SK-N-SH (cell line): ENCODE measurements at regions not wholly inside any gene's neighbourhood (a gene's known extent, or its start where the extent isn't known, plus 50 kb on each side); places are given as distances from the start of the nearest gene placed in this dataset.
A peak's percentile ranks its signal among the peaks of the same experiment; 100 is the strongest.
"Not testable (repeated sequence)": the region's sequence is repeated elsewhere in the genome, so short reads cannot be mapped to it uniquely, and the experiment has no call there.

Source experiments
- CTCF ChIA-PET: fragments of 300-600, 350-600 bp; formaldehyde crosslinking; extraction: SDS; loops from one replicate; lab custom pipeline; 2021; lab: Yijun Ruan, JAX
- POLR2A ChIA-PET: fragments of 350-600 bp; sonication (Branson Sonifier 250); formaldehyde crosslinking; extraction: SDS; loops from one replicate; lab custom pipeline; 2020; ENCODE audit warnings: antibody characterized with exemption, inconsistent platforms; lab: Yijun Ruan, JAX
- DNase-seq: peaks from one replicate; pipeline ENCODE4 v3.0.0; 2012
- H2AFZ ChIP-seq: fragments of 200-600 bp; sonication (generic); 2 replicates; pipeline ENCODE4 v1.8.1; 2016; ENCODE audit warnings: antibody characterized with exemption, mild to moderate bottlenecking, low read depth
- H3F3A ChIP-seq: fragments of 200-600 bp; sonication (generic); replicated peaks from 2 replicates; pipeline ENCODE3; 2016; ENCODE audit warnings: antibody characterized with exemption, mild to moderate bottlenecking; ENCODE audit not compliant: insufficient read depth
- H3K27ac ChIP-seq, 2 experiments: fragments of 200-500 bp in 1 of 2; fragments of 200-600 bp in 1 of 2; sonication (Bioruptor generic) in 1 of 2; sonication (generic), shearing (Covaris generic) in 1 of 2; 2 replicates each; pipeline versions ENCODE4 v1.5.1 to v1.6.1; 2014 to 2016; ENCODE audit warnings: low read depth in 2 of 2, inconsistent platforms in 1 of 2, low read length in 1 of 2, mild to moderate bottlenecking in 1 of 2, mixed read lengths in 1 of 2
- H3K27me3 ChIP-seq: fragments of 200-600 bp; sonication (generic), shearing (Covaris generic); 2 replicates; pipeline ENCODE4 v1.6.1; 2016; ENCODE audit warnings: mixed run types; ENCODE audit not compliant: insufficient read depth
- H3K36me3 ChIP-seq, 2 experiments: fragments of 200-500 bp in 1 of 2; fragments of 200-600 bp in 1 of 2; sonication (Bioruptor generic) in 1 of 2; sonication (generic) in 1 of 2; replicated peaks in 1 of 2; 2 replicates each; pipeline versions ENCODE3 to v1.5.1; 2014 to 2016; ENCODE audit warnings: low read length in 1 of 2, mild to moderate bottlenecking in 1 of 2; ENCODE audit not compliant: insufficient read depth in 2 of 2, control insufficient read depth in 1 of 2
- H3K4me1 ChIP-seq, 2 experiments: fragments of 200-500 bp in 1 of 2; fragments of 200-600 bp in 1 of 2; sonication (Bioruptor generic) in 1 of 2; sonication (generic), shearing (Covaris generic) in 1 of 2; 2 replicates each; pipeline versions ENCODE4 v1.5.1 to v1.6.1; 2014 to 2016; ENCODE audit warnings: low read depth in 1 of 2, low read length in 1 of 2, mixed run types in 1 of 2; ENCODE audit not compliant: insufficient read depth in 2 of 2, control insufficient read depth in 1 of 2
- H3K4me2 ChIP-seq: fragments of 200-600 bp; sonication (generic), shearing (Covaris generic); 2 replicates; pipeline ENCODE4 v1.6.1; 2017; ENCODE audit warnings: mixed run types
- H3K4me3 ChIP-seq, 2 experiments: fragments of 200-500 bp in 1 of 2; fragments of 200-600 bp in 1 of 2; sonication (Bioruptor generic) in 1 of 2; sonication (generic), shearing (Covaris generic) in 1 of 2; 2 replicates each; pipeline versions ENCODE4 v1.5.1 to v1.8.1; 2014 to 2016; ENCODE audit warnings: low read depth in 2 of 2, inconsistent platforms in 1 of 2, low read length in 1 of 2, mild to moderate bottlenecking in 1 of 2, mixed read lengths in 1 of 2, moderate library complexity in 1 of 2
- H3K79me2 ChIP-seq: fragments of 200-600 bp; sonication (generic); 2 replicates; pipeline ENCODE4 v1.8.1; 2017; ENCODE audit warnings: mild to moderate bottlenecking; ENCODE audit not compliant: insufficient read depth
- H3K9ac ChIP-seq: fragments of 200-600 bp; sonication (generic); 2 replicates; pipeline ENCODE4 v1.6.1; 2017; ENCODE audit warnings: mixed run types
- H3K9me2 ChIP-seq: fragments of 200-600 bp; sonication (generic); 2 replicates; pipeline ENCODE4 v1.6.1; 2017; ENCODE audit warnings: mixed run types
- H3K9me3 ChIP-seq: fragments of 200-600 bp; sonication (generic); 2 replicates; pipeline ENCODE4 v1.6.1; 2017; ENCODE audit warnings: mixed run types, mild to moderate bottlenecking, moderate library complexity
- H4K20me1 ChIP-seq: fragments of 200-600 bp; sonication (generic); 2 replicates; pipeline ENCODE4 v1.6.1; 2017; ENCODE audit warnings: mild to moderate bottlenecking, mixed run types; ENCODE audit not compliant: insufficient read depth
- FOXJ3 ChIP-seq: sonication (generic); formaldehyde crosslinking; IDR thresholded peaks from 2 replicates; pipeline ENCODE4 v1.5.1; 2020; ENCODE audit warnings: mild to moderate bottlenecking, missing genetic modification reagents
- JUND ChIP-seq: IDR thresholded peaks from 2 replicates; pipeline ENCODE4 v1.4.0; 2012
- MXI1 ChIP-seq: IDR thresholded peaks from 2 replicates; pipeline ENCODE4 v1.6.1; 2012; ENCODE audit warnings: mild to moderate bottlenecking, low read depth, low read length, improper control_type of control experiment
- NFIC ChIP-seq: IDR thresholded peaks from 2 replicates; pipeline ENCODE4 v1.4.0; 2012; ENCODE audit warnings: borderline replicate concordance
- RCOR1 ChIP-seq: fragments of 150-350 bp; IDR thresholded peaks from 2 replicates; pipeline ENCODE4 v1.6.1; 2017; ENCODE audit warnings: antibody characterized with exemption, low read length
- RFX5 ChIP-seq: IDR thresholded peaks from 2 replicates; pipeline ENCODE4 v1.6.1; 2012; ENCODE audit warnings: mild to moderate bottlenecking, improper control_type of control experiment, low read length
- SIN3A ChIP-seq: IDR thresholded peaks from 2 replicates; pipeline ENCODE4 v1.6.1; 2012; ENCODE audit warnings: low read depth, mild to moderate bottlenecking, low read length, moderate library complexity, borderline replicate concordance
- TAF1 ChIP-seq: IDR thresholded peaks from 2 replicates; pipeline ENCODE4 v1.6.1; 2012; ENCODE audit warnings: low read depth, mild to moderate bottlenecking, low read length, moderate library complexity, borderline replicate concordance
- TCF12 ChIP-seq: IDR thresholded peaks from 2 replicates; pipeline ENCODE4 v1.4.0; 2012
- TEAD4 ChIP-seq: IDR thresholded peaks from 2 replicates; pipeline ENCODE4 v1.4.0; 2012; ENCODE audit warnings: mild to moderate bottlenecking, borderline replicate concordance; ENCODE audit not compliant: insufficient read depth
- USF1 ChIP-seq: IDR thresholded peaks from 2 replicates; pipeline ENCODE4 v1.4.0; 2012; ENCODE audit warnings: low read depth, borderline replicate concordance
- WGBS: methylation state at CpG from one replicate; pipeline ENCODE4 v1.1.6; 2017; ENCODE audit warnings: low lambda C conversion rate; 5-methylcytosine and 5-hydroxymethylcytosine counted together
- TF ChIP-seq, protein P1 (sequence below): fragments of 200-600 bp; sonication (generic); IDR thresholded peaks from 2 replicates; pipeline ENCODE4 v1.6.1; 2017; ENCODE audit warnings: antibody characterized with exemption, mild to moderate bottlenecking, moderate library complexity

GRCh38 chrX:1085871-1086270 is 126.6 kb downstream of the CRLF2 start:
- H3K27ac ChIP-seq, H3F3A ChIP-seq, H3K79me2 ChIP-seq, POLR2A ChIA-PET, H3K9me3 ChIP-seq, H3K9me2 ChIP-seq, CTCF ChIA-PET, H3K4me3 ChIP-seq, H3K36me3 ChIP-seq, H4K20me1 ChIP-seq, H3K9ac ChIP-seq, H2AFZ ChIP-seq, H3K4me1 ChIP-seq, H3K27me3 ChIP-seq, H3K4me2 ChIP-seq, DNase-seq: not testable (repeated sequence)
- WGBS, result 14% methylated on average over 2 of the region's 2 CpGs

GRCh38 chrX:1084689-1085088 is 127.8 kb downstream of the CRLF2 start:
- Histone ChIP-seq H3K4me1 (no peaks in the 10 kb centered on the region), H3K9me3 (no peaks in the 10 kb centered on the region), H3K4me2 (no peak overlapping the region), H3F3A (no peaks in the 10 kb centered on the region), H3K36me3 (no peaks in the 10 kb centered on the region), H3K4me3 (no peak overlapping the region), H4K20me1 (no peaks in the 10 kb centered on the region), H3K27me3 (peaks cover 9% of the 10 kb centered on the region; the same call in 1 of the 2 replicates), H2AFZ (no peak overlapping the region), H3K9me2 (no peaks in the 10 kb centered on the region), H3K27ac (no peak overlapping the region), H3K9ac (no peak overlapping the region), H3K79me2 (no peaks in the 10 kb centered on the region)
- ChIA-PET POLR2A (no interaction called here), CTCF (no interaction called here)
- DNase-seq, result no peak
- WGBS, result 7% methylated on average over 6 of the region's 6 CpGs
- TF ChIP-seq TEAD4 (no peak), TAF1 (no peak)
- TF ChIP-seq, protein P1, sequence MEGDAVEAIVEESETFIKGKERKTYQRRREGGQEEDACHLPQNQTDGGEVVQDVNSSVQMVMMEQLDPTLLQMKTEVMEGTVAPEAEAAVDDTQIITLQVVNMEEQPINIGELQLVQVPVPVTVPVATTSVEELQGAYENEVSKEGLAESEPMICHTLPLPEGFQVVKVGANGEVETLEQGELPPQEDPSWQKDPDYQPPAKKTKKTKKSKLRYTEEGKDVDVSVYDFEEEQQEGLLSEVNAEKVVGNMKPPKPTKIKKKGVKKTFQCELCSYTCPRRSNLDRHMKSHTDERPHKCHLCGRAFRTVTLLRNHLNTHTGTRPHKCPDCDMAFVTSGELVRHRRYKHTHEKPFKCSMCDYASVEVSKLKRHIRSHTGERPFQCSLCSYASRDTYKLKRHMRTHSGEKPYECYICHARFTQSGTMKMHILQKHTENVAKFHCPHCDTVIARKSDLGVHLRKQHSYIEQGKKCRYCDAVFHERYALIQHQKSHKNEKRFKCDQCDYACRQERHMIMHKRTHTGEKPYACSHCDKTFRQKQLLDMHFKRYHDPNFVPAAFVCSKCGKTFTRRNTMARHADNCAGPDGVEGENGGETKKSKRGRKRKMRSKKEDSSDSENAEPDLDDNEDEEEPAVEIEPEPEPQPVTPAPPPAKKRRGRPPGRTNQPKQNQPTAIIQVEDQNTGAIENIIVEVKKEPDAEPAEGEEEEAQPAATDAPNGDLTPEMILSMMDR, result no peak

DNA sequence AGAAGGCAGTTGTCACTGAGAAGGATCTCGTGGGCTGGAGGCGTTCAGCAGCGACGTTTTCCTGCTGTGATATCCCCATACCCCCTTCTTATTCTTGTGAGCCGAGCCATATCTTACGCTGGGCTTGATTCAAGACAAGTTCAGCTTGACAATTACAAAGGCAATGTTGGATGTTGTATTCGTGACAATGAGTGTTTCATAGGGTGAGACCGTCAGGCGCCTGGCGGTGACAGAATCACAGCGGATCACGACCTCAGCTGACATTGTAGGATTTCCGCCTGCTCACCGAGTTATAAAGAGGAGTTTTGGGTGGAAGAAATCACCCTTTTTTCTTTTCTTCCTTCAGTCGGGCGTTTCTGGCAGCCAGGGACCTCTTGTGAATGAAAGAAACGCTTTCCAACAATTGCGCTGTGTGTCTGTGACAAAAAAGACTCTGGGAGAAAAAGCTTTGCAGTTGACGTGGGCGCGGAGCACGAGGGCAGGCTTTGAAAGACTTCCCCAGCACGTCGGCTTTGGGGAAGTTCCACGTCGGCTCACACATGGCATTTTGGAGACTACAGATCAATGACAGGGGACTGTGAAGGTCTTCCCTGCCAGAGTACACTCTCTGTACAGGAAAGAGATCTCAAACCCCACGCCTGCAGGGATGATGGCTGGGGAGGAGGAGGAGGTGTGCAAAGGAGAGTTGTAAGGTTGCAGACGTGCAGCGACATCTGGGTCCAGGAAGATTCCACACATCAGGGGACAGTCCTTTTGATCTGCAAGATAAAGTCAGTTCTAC is 135.4 kb downstream of the CRLF2 start:
- H3K9me3 ChIP-seq, result no peaks in the 10 kb centered on the region
- H3K9me2 ChIP-seq, result no peaks in the 10 kb centered on the region
- H3K9ac ChIP-seq, result no peak overlapping the region
- DNase-seq, result no peak
- H3K27ac ChIP-seq, result no peak overlapping the region
- H4K20me1 ChIP-seq, result no peaks in the 10 kb centered on the region
- no peaks in the 10 kb centered on the region for H3K36me3 ChIP-seq
- H2AFZ ChIP-seq, result no peak overlapping the region
- no peak for TF ChIP-seq TEAD4
- no peak for TF ChIP-seq RFX5
- no peak for TF ChIP-seq TCF12
- no peak for TF ChIP-seq USF1
- no peak for TF ChIP-seq JUND
- no peak for TF ChIP-seq FOXJ3 (CRISPR knock-in tag)
- TF ChIP-seq MXI1, result no peak
- TF ChIP-seq RCOR1, result no peak
- no peak for TF ChIP-seq NFIC
- TF ChIP-seq SIN3A, result no peak
- TF ChIP-seq, all 33 proteins: peak for 0
- POLR2A ChIA-PET, result no interaction called here
- peak overlapping the region; percentile 52; the same call in 1 of the 2 replicates for H3K4me2 ChIP-seq
- H3K27me3 ChIP-seq, result peaks cover 4% of the 10 kb centered on the region; the same call in 1 of the 2 replicates
- no peak overlapping the region for H3K4me3 ChIP-seq
- CTCF ChIA-PET, result no interaction called here
- H3K4me1 ChIP-seq, result no peaks in the 10 kb centered on the region
- 12% methylated on average over 29 of the region's 29 CpGs for WGBS
- H3F3A ChIP-seq, result no peaks in the 10 kb centered on the region
- H3K79me2 ChIP-seq, result no peaks in the 10 kb centered on the region
